Neural progenitor cell (in vitro differentiated cells): ENCODE measurements at regions not wholly inside any gene's neighbourhood (a gene's known extent, or its start where the extent isn't known, plus 50 kb on each side); places are given as distances from the start of the nearest gene placed in this dataset.

Experiments
- DNase-seq: peaks from one replicate; pipeline ENCODE4 v3.0.0-alpha.2; 2016; ENCODE audit warnings: low spot score
- H2AFZ ChIP-seq: fragments of 200-600 bp; sonication (generic); replicated peaks from 2 replicates; pipeline ENCODE4 v1.6.1; 2016; ENCODE audit warnings: antibody characterized with exemption
- H3F3A ChIP-seq: fragments of 200-600 bp; sonication (generic); 2 replicates; pipeline ENCODE4 v1.6.1; 2016; ENCODE audit warnings: antibody characterized with exemption, low read depth
- H3K27ac ChIP-seq: fragments of 200-600 bp; sonication (generic); 2 replicates; pipeline ENCODE4 v1.5.1; 2016; ENCODE audit warnings: mild to moderate bottlenecking
- H3K27me3 ChIP-seq: fragments of 200-600 bp; sonication (generic); 2 replicates; pipeline ENCODE4 v1.6.1; 2016; ENCODE audit warnings: mild to moderate bottlenecking, moderate library complexity
- H3K36me3 ChIP-seq: fragments of 200-600 bp; sonication (generic); 2 replicates; pipeline ENCODE4 v1.5.1; 2016
- H3K4me1 ChIP-seq: fragments of 200-600 bp; sonication (generic); 2 replicates; pipeline ENCODE4 v1.6.1; 2016; ENCODE audit warnings: mixed run types
- H3K4me2 ChIP-seq: fragments of 200-600 bp; sonication (generic); 2 replicates; pipeline ENCODE4 v1.6.1; 2016
- H3K4me3 ChIP-seq: fragments of 200-600 bp; sonication (generic); 2 replicates; pipeline ENCODE4 v1.5.1; 2016
- H3K79me2 ChIP-seq: fragments of 200-600 bp; sonication (generic); 2 replicates; pipeline ENCODE4 v1.6.1; 2016; ENCODE audit warnings: low read depth
- H3K9ac ChIP-seq: fragments of 200-600 bp; sonication (generic); 2 replicates; pipeline ENCODE4 v1.6.1; 2016
- H3K9me3 ChIP-seq: fragments of 200-600 bp; sonication (generic); 2 replicates; pipeline ENCODE4 v1.5.1; 2016; ENCODE audit warnings: low read depth
- H4K20me1 ChIP-seq: fragments of 200-600 bp; sonication (generic); 2 replicates; pipeline ENCODE4 v1.6.1; 2016; ENCODE audit warnings: low read depth
- H3K27ac Mint-ChIP-seq: 3 replicates; pipeline ENCODE4 v1.8.0; 2021; ENCODE audit warnings: mixed read lengths
- H3K27me3 Mint-ChIP-seq: 2 replicates; pipeline ENCODE4 v1.8.0; 2022; ENCODE audit warnings: low read depth, mild to moderate bottlenecking, inconsistent platforms, moderate library complexity, mixed read lengths; ENCODE audit not compliant: insufficient read depth
- H3K36me3 Mint-ChIP-seq: 3 replicates; pipeline ENCODE4 v1.8.0; 2021; ENCODE audit warnings: mixed read lengths
- H3K4me1 Mint-ChIP-seq: 3 replicates; pipeline ENCODE4 v1.8.0; 2021; ENCODE audit warnings: mixed read lengths
- H3K4me3 Mint-ChIP-seq: 3 replicates; pipeline ENCODE4 v1.8.0; 2021; ENCODE audit warnings: mild to moderate bottlenecking, moderate library complexity, mixed read lengths
- H3K9me3 Mint-ChIP-seq: 3 replicates; pipeline ENCODE4 v1.8.0; 2020; ENCODE audit warnings: mixed read lengths
- CTCF ChIP-seq: fragments of 200-600 bp; sonication (generic); IDR thresholded peaks from 2 replicates; pipeline ENCODE4 v1.5.1; 2017; ENCODE audit warnings: antibody characterized with exemption, mild to moderate bottlenecking
- EZH2 ChIP-seq: fragments of 200-600 bp; sonication (generic); IDR thresholded peaks from 2 replicates; pipeline ENCODE4 v1.6.1; 2017; ENCODE audit warnings: antibody characterized with exemption, mild to moderate bottlenecking, moderate library complexity
- EZH2phosphoT487 ChIP-seq: fragments of 200-600 bp; sonication (generic); IDR thresholded peaks from 2 replicates; pipeline ENCODE4 v1.6.1; 2017; ENCODE audit warnings: antibody characterized with exemption

- DNase-seq = no peak
- H2AFZ ChIP-seq = no peak overlapping the region
- no peak overlapping the region for H3K27ac ChIP-seq
- H3K4me1 Mint-ChIP-seq = no peaks in the 10 kb centered on the region
- no peaks in the 10 kb centered on the region for H4K20me1 ChIP-seq
- H3K79me2 ChIP-seq = no peaks in the 10 kb centered on the region
- H3K27ac Mint-ChIP-seq = no peak overlapping the region
- no peaks in the 10 kb centered on the region for H3K9me3 Mint-ChIP-seq
- no peak overlapping the region for H3K4me2 ChIP-seq
- H3K9ac ChIP-seq = no peak overlapping the region
- H3K36me3 ChIP-seq = no peaks in the 10 kb centered on the region
- TF ChIP-seq EZH2 (no peak), EZH2phosphoT487 (no peak), CTCF (no peak)
- H3K27me3 ChIP-seq = no peaks in the 10 kb centered on the region
- no peaks in the 10 kb centered on the region for H3K36me3 Mint-ChIP-seq
- no peaks in the 10 kb centered on the region for H3K9me3 ChIP-seq
- H3K4me3 Mint-ChIP-seq = no peak overlapping the region
- no peaks in the 10 kb centered on the region for H3F3A ChIP-seq
- no peaks in the 10 kb centered on the region for H3K27me3 Mint-ChIP-seq
- no peak overlapping the region for H3K4me3 ChIP-seq
- no peaks in the 10 kb centered on the region for H3K4me1 ChIP-seq
These were observed 192.7 kb downstream of the ANAPC10 start for GRCh38 chr4:144905286-144905685.

- H3K4me1 ChIP-seq = no peaks in the 10 kb centered on the region
- Mint-ChIP-seq H3K36me3 (no peaks in the 10 kb centered on the region), H3K4me1 (no peaks in the 10 kb centered on the region), H3K9me3 (no peaks in the 10 kb centered on the region), H3K27me3 (no peaks in the 10 kb centered on the region), H3K27ac (no peak overlapping the region), H3K4me3 (no peak overlapping the region)
- no peaks in the 10 kb centered on the region for H3F3A ChIP-seq
- DNase-seq = no peak
- H3K27me3 ChIP-seq = no peaks in the 10 kb centered on the region
- no peak overlapping the region for H3K4me2 ChIP-seq
- H3K4me3 ChIP-seq = no peak overlapping the region
- H3K79me2 ChIP-seq = no peaks in the 10 kb centered on the region
- TF ChIP-seq EZH2 (no peak), CTCF (no peak), EZH2phosphoT487 (no peak)
- H4K20me1 ChIP-seq = no peaks in the 10 kb centered on the region
- no peaks in the 10 kb centered on the region for H3K36me3 ChIP-seq
- no peaks in the 10 kb centered on the region for H3K9me3 ChIP-seq
- no peak overlapping the region for H3K9ac ChIP-seq
- H2AFZ ChIP-seq = no peak overlapping the region
- no peak overlapping the region for H3K27ac ChIP-seq
These were observed 191.6 kb downstream of the ANAPC10 start for GRCh38 chr4:144906181-144906925.

- Histone ChIP-seq H2AFZ (no peak overlapping the region), H4K20me1 (no peaks in the 10 kb centered on the region), H3K79me2 (no peaks in the 10 kb centered on the region), H3F3A (no peaks in the 10 kb centered on the region), H3K9me3 (no peaks in the 10 kb centered on the region), H3K4me3 (no peak overlapping the region), H3K4me1 (no peaks in the 10 kb centered on the region), H3K4me2 (no peak overlapping the region), H3K36me3 (no peaks in the 10 kb centered on the region), H3K27me3 (no peaks in the 10 kb centered on the region), H3K27ac (no peak overlapping the region), H3K9ac (no peak overlapping the region)
- no peak overlapping the region for H3K27ac Mint-ChIP-seq
- H3K4me1 Mint-ChIP-seq = no peaks in the 10 kb centered on the region
- no peaks in the 10 kb centered on the region for H3K9me3 Mint-ChIP-seq
- DNase-seq = no peak
- no peak overlapping the region for H3K4me3 Mint-ChIP-seq
- no peaks in the 10 kb centered on the region for H3K36me3 Mint-ChIP-seq
- no peak for TF ChIP-seq EZH2
- H3K27me3 Mint-ChIP-seq = no peaks in the 10 kb centered on the region
These were observed 187.3 kb downstream of the ANAPC10 start for GRCh38 chr4:144910723-144911122.
